SK-N-SH treated with all-trans-retinoic acid at 6 μM for 48 hours (cell line): ENCODE measurements at regions not wholly inside any gene's neighbourhood (a gene's known extent, or its start where the extent isn't known, plus 50 kb on each side); places are given as distances from the start of the nearest gene placed in this dataset.

Experiments
- PATZ1 ChIP-seq: fragments of 250-450 bp; sonication (Bioruptor Pico); IDR thresholded peaks from 2 replicates; pipeline ENCODE4 v1.8.0; 2020; ENCODE audit warnings: mild to moderate bottlenecking, moderate library complexity, borderline replicate concordance
- ZFP3 ChIP-seq: fragments of 250-450 bp; sonication (Bioruptor Pico); IDR thresholded peaks from 2 replicates; pipeline ENCODE4 v1.5.0; 2020; ENCODE audit warnings: mild to moderate bottlenecking, moderate library complexity
- ZFP30 ChIP-seq: fragments of 450-650 bp; formaldehyde crosslinking; IDR thresholded peaks from 2 replicates; pipeline ENCODE4 v1.5.0; 2022; ENCODE audit warnings: mild to moderate bottlenecking, moderate library complexity

GRCh38 chr10:118943253-118943652 is 86.3 kb upstream of the NANOS1 start:
- TF ChIP-seq ZFP3 (no peak), PATZ1 (no peak), ZFP30 (CRISPR knock-in tag) (no peak)
